Skeletal muscle cell (primary cell): ENCODE measurements at regions not wholly inside any gene's neighbourhood (a gene's known extent, or its start where the extent isn't known, plus 50 kb on each side); places are given as distances from the start of the nearest gene placed in this dataset.
"Not testable (repeated sequence)": the region's sequence is repeated elsewhere in the genome, so short reads cannot be mapped to it uniquely, and the experiment has no call there.

ENCODE experiments used
- DNase-seq: peaks from one replicate; pipeline ENCODE4 v3.0.0-alpha.2; 2010; ENCODE audit warnings: low read depth
- H3K4me3 ChIP-seq: 2 replicates; pipeline ENCODE4 v1.5.1; 2011; ENCODE audit warnings: low read depth, mild to moderate bottlenecking, control low read depth, low read length, moderate library complexity

DNA sequence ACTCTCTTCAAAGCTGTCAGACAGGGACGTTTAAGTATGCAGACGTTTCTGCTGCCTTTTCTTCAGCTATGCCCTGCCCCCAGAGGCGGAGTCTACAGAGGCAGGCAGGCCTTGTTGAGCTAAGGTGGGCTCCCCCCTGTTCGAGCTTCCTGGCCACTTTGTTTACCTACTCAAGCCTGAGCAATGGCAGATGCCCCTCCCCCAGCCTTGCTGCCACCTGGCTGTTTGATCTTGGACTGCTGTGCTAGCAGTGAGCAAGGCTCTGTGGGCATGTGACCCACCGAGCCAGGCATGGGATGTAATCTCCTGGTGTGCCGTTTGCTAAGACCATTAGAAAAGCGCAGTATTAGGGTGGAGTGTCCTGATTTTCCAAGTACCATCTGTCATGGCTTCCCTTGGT is 900.4 kb upstream of the MDGA2 start:
- no peak for DNase-seq
- no peak overlapping the region for H3K4me3 ChIP-seq

- no peak for DNase-seq
- H3K4me3 ChIP-seq = no peak overlapping the region
Observed at GRCh38 chr14:48568688-48569087, 893.3 kb upstream of the MDGA2 start.

DNA sequence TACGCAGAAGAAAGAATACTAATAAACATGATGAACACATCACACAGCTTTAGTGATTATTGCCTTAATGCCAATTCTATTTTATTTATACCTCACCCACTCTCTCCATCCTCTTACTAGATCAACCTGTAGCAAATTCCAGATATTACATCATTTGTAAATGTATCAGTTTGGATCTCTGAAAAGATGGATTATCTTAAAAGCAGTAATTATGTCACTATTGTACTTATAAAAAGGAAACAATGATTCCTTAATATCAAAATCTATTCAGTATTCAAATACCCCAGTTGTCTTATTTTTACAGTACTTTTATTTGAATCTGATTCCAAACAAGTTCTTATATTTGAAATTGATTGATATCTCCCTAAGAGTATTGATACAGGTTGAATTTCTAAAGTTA is 892.8 kb upstream of the MDGA2 start:
- H3K4me3 ChIP-seq = no peak overlapping the region
- DNase-seq = no peak

DNA sequence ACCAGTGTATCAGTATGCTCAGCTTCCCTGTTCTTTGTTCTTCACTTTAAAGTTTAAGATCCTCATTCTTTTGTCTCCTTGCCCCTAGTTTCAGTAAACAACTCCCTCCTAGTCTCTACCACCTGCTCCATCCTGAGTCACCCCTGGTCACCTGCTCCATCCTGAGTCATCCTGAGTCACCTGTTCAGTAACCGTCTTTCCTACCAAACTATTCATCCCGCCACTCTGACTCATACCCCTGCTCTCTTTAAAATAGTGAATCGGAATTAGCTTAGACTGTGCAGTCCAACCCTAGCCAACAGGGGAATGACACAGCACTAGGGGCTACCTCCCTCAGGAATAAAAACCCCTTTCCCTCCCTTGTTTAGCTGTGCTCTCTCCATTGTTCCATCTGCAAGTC is 888.1 kb upstream of the MDGA2 start:
- no peak for DNase-seq
- H3K4me3 ChIP-seq = no peak overlapping the region

GRCh38 chr14:48561438-48561837 is 886.0 kb upstream of the MDGA2 start:
- DNase-seq, H3K4me3 ChIP-seq: not testable (repeated sequence)

- no peak overlapping the region for H3K4me3 ChIP-seq
- no peak for DNase-seq
Observed at GRCh38 chr14:48560421-48560820, 885.0 kb upstream of the MDGA2 start.

- no peak for DNase-seq
- H3K4me3 ChIP-seq = no peak overlapping the region
Observed at GRCh38 chr14:48553443-48553842, 878.0 kb upstream of the MDGA2 start.

DNA sequence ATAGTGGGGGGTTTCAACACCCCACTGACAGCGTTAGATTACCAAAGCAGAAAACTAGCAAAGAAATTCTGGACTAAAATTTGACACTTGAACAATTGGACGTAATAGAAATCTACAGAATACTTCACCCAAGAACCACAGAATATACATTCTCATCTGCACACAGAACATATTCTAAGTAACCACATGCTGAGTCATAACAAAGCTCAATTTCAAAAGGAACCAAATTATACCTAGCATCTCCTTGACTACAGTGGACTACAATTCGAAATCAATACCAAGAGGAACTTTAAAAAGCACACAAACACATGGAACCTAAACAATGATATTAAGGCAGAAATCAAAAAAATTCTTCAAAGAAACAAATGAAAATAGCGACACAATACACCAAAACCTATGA is 871.6 kb upstream of the MDGA2 start:
- no peak overlapping the region for H3K4me3 ChIP-seq
- DNase-seq = no peak

DNA sequence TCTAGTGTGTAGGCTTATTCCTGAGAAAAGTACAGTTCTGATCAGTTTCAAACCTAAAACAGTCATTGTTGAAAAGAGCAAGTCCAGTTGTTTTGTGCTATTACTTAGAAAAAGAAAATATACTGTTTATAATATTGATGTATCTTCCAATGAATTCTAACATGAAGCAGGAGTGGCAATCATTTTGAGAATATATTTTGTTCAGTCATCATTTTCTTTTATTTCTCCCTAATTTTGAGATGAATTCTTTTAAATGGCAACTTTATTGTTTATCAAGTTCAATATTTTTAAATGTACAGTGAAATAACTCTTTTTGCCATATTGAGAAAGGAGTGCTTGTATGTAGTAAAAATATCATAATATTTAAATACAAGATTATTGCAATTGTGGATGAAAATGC is 862.2 kb upstream of the MDGA2 start:
- H3K4me3 ChIP-seq = no peak overlapping the region
- DNase-seq = no peak

DNA sequence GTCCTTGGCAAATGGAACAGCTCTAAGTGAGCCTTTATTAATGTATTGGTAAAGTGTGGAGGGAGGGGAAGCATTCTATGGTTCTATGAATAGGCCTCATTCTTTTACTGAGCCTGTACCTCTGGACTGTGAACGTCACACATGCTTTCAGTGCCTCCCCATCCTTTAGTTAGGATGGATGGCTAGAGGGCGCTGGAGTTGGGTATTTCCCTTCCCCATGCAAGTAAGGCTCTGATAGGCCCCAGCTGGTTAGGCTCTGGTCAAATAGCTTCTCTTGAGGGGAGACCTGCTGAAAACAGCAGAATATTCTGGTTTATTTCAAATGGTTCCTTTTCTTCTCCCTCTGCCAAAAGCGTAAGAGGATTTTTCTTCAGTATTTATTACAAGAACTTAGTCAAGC is 860.9 kb upstream of the MDGA2 start:
- DNase-seq = no peak
- no peak overlapping the region for H3K4me3 ChIP-seq

DNA sequence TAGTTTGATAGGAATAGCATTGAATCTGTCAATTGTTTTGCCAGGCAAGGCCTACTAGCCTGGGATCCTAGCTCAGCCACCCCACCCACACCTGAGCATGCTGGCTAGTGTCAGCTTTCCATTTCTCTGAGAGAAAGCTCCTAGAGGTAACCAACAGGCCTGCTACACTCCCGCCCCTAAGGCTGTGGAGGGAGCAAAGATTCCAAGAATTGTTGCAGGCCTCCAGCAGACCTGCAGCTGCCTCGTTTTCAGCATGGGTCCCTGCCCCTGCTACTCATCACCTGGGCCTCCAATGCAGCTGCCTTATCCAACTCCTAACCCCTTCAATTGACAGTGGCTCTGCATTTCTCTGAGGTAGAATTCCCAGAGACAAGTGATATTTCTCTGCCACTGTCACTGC is 852.4 kb upstream of the MDGA2 start:
- no peak overlapping the region for H3K4me3 ChIP-seq

DNA sequence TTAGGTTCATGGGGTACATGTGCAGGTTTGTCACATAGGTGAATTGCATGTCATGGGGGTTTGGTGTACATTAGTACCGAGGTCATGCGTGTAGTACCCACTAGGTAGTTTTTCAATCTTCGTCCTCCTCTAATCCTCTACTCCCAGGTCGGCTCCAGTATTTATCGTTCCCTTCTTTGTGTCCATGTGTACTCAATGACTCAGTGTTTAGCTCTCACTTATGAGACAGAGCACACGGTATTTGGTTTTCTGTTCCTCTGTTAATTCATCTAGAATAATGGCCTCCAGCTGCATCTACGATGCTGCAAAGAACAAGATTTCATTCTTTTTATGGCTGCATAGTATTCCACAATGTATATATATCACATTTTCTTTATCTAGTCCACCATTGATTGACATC is 850.9 kb upstream of the MDGA2 start:
- no peak for DNase-seq
- H3K4me3 ChIP-seq = no peak overlapping the region

More for the DNA sequence above, 852.4 kb upstream of the MDGA2 start:
- DNase-seq = no peak

GRCh38 chr14:48504921-48505320 is 829.5 kb upstream of the MDGA2 start:
- no peak for DNase-seq
- no peak overlapping the region for H3K4me3 ChIP-seq

- no peak overlapping the region for H3K4me3 ChIP-seq
Observed at GRCh38 chr14:48490756-48491155, 815.4 kb upstream of the MDGA2 start.

DNA sequence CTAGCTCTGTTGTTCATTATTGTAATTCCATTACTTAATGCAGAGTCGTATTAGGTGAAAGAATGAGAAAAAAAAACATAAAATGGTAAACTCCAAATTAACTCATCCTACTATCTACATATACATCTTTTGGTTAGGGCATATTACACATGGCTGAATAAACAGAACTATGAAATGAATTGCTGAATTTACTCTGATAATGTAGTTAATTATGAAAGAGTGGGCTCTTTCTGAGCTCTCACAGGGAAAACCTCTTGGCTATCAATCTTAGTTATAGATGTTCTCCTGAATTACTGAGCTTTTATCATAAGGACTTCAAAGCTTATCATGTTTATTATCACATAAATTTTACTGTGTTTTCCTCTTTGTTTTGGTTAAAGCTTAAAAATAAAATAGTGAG is 798.5 kb upstream of the MDGA2 start:
- DNase-seq = no peak
- no peak overlapping the region for H3K4me3 ChIP-seq

More at GRCh38 chr14:48490756-48491155, 815.4 kb upstream of the MDGA2 start:
- DNase-seq = no peak

GRCh38 chr14:48456051-48456450 is 780.6 kb upstream of the MDGA2 start:
- no peak for DNase-seq
- H3K4me3 ChIP-seq = no peak overlapping the region

DNA sequence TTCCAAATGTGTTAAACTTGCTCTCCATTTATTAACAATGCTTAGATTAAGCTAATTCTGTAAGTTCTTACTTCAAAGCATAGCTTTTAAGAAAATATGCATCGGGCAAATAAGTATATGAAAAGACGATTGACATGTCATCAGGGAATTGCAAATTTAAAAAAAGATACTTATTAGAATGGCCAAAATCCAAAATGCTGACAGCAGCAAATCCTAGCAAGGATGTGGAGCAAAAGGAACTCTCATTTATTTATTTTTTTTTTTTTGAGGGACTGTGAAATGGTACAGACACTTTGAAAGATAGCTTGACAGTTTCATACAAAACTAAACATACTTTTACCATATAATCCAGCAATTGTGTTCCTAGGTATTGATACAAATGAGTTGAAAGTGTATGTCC is 779.5 kb upstream of the MDGA2 start:
- H3K4me3 ChIP-seq = no peak overlapping the region
- no peak for DNase-seq

DNA sequence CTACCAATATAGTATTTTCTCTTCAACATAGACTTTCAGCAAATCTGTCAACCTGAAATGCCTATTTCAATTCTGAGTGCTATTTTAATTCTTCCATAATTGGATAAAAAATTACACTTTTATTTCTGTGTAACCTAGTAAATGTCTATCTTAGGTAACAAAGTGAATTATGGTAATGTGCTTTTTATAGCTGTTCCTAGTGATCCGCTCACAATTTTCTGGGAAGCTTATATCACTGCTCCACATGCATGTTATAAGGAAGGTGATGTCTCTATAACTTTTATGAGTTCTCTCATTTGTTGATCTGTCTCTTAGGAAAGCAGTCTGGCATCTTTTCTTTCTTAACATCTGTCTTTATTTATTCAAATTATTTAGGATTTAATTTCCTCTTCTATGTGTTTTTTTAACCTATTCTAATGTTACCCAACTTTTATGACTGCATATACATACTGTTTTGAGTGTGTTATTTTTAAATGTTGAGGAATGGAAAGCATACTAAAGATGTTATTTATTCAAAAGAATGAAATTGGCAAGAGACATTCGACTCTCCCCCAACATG is 777.1 kb upstream of the MDGA2 start:
- no peak for DNase-seq
- no peak overlapping the region for H3K4me3 ChIP-seq

DNA sequence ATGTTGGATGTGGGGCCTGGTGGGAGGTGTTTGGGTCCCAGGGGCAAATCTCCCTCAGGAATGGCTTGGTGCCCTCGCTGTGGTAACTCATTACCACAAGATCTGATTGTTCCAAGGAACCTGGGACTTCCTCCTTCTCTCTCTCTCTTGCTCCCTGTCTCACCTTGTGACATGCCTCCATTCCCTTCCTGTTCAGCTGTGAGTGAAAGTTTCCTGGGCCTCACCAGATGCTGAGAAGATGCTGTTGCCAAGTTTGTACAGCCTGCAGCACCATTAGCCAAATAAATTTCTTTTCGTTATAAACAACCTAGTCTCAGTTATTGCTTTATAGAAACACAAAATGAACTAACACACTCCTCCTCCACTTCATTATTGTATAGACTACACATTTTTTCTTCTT is 759.8 kb upstream of the MDGA2 start:
- H3K4me3 ChIP-seq = no peak overlapping the region
- no peak for DNase-seq

DNA sequence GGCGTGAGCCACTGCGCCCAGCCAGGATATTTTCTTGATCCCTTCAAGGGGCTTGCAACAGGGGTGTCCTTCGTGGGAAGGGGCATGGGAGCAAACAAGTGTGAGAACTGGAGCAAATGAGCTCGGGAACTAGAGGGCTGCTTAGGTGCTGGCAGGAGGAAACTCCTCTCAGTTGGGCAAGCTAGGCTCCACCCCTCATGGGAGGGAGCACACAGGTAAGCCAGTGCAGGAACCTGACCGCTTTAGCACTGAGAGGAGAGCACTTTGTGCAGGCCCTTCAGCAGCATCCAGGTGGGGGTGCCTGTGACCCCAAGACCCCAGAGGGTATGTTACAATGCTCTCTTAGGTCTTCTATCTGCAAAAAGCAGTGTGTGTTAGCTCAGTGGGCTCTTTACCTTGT is 755.4 kb upstream of the MDGA2 start:
- no peak for DNase-seq
- no peak overlapping the region for H3K4me3 ChIP-seq

GRCh38 chr14:48429512-48429911 is 754.1 kb upstream of the MDGA2 start:
- H3K4me3 ChIP-seq = no peak overlapping the region
- DNase-seq = no peak
